Suprapubic skin (tissue), 4 donors: ENCODE measurements at regions not wholly inside any gene's neighbourhood (a gene's known extent, or its start where the extent isn't known, plus 50 kb on each side); places are given as distances from the start of the nearest gene placed in this dataset.

ENCODE experiments used
- POLR2A ChIP-seq, 2 donors: fragments of 450-650 bp; IDR thresholded peaks; one replicate each; pipeline ENCODE4 v1.6.1; 2017; ENCODE audit warnings: antibody characterized with exemption in 2 of 2, mild to moderate bottlenecking in 2 of 2, moderate library complexity in 2 of 2
- POLR2AphosphoS5 ChIP-seq, 3 donors: sonication (generic); formaldehyde crosslinking; IDR thresholded peaks; one replicate each; pipeline ENCODE4 v1.6.1; 2017; ENCODE audit warnings: antibody characterized with exemption in 3 of 3

GRCh38 chr2:157087373-157088002, 170.0 kb upstream of the GALNT5 start:
- TF ChIP-seq POLR2AphosphoS5 (IDR thresholded peaks at IDR 0.05) = peak in 2 of 3 donors; percentile 31 to 44
- TF ChIP-seq POLR2A (IDR thresholded peaks at IDR 0.05) = no peak
